NCI-H510A (cell line): ENCODE measurements at regions not wholly inside any gene's neighbourhood (a gene's known extent, or its start where the extent isn't known, plus 50 kb on each side); places are given as distances from the start of the nearest gene placed in this dataset.

ENCODE experiments used
- DNase-seq: peaks from one replicate; lab custom pipeline; 2025; lab: John Stamatoyannopoulos, UW

DNA sequence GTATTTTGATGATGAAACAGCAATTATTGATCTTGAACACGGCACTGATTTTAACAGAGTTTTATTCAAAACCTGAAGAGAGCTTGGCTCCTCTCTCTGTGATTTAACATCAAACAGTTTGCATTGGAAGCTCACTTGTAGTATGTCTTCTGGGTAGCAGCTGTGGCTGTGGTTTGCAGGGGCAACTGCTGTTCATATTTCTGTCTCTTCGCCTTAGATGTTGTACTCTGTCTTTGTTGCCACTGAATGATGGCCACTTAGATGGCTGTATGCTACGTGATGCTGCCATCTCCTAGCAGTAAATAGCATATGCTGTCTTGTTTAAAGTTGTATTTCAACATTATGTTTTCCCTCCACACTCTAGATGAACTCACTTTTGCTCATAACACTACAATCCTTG, 1743.0 kb upstream of the TENM3 start:
- no peak for DNase-seq

DNA sequence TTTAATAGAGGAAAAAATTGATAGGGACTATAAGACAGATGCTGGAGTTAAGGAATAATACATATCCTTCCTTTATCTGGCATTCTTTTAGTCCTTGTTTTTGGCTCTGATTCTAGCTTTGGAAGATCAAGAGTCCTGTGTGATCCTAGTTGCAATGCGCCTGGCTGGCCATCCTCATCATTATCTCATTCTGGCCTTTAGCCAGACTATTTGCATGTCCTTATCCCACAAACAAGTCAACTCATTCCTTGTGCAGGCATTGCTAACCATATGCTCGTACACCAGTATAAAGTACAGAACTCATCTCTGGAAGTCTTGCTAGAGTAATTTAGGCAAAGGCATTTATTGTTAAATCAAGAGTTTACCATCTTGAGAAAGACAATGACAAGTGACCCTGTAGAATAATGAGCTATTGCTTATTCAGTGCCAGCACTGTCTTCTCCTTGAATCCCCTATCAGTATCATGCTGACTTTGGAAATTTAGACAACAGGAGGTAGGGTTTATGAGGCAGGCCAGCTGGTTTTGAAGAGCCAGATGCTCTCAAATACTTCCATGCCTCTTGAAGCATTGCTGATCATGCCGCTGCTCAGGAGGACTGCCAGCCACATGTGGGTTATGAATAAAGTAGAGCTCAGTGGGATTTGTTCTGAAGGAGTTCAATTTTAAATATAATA, 1730.3 kb upstream of the TENM3 start:
- DNase-seq: no peak

DNA sequence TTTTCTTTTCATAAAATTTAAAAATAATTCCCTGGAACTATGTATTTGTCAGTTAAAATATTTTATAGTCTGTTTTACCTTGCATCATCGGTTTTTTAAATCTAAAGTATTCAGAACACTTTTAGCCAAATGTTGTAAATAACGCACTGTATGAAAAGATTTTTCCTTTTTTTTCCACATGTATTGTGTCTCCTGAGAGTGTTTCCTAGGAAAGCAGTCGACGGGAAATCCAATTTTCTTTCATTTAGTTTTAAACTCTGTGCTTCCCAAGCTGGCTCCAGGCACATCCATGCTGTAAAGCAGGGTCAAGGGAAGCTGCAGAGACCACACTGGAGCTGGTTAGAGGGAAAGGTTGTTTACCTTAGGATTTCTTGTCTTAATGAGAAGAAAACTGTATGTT, 1724.3 kb upstream of the TENM3 start:
- DNase-seq: no peak

DNA sequence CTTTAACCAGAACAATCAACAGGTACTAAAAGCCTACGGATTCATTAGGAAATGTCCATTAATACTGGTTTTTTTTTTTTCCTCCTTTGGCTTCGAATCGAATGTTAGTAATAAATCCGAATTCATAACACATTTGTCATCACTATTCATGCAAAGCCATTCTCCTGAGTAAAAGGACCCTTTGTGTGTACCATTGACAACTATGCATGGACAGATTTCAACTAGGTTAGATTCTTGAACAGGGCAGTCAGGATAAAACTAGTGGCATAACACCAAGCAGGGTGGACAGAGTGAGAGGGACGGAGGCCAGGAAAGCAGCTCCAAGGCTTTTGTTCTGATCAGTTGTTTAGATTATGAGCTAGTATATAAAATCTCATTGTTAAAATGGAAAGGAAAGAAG, 1722.0 kb upstream of the TENM3 start:
- DNase-seq: no peak

DNA sequence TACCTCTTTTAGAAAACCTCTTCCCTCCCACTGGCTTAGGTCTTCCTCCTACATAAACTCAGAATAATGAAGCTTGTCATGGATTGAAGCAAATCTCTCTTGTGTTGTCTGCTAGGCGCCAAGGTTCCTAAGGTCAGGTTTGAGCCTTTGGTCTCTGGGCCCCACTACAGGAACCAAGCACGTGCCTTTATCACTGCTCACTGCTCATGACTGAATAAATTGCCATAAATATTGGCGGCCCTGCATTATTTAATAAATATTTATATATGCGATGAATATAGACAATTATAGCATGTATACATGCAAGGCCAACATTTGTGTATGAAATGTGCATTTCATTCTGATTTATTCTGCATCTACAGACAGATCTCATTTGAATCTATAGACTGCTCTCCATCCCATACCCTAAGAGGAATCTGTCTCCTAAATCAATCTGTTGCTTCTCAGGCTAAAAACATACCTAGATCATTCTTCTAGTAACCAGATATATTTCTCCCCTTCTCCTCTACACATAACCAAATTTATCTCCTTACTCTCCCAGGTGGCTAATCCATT, 1717.6 kb upstream of the TENM3 start:
- no peak for DNase-seq

DNA sequence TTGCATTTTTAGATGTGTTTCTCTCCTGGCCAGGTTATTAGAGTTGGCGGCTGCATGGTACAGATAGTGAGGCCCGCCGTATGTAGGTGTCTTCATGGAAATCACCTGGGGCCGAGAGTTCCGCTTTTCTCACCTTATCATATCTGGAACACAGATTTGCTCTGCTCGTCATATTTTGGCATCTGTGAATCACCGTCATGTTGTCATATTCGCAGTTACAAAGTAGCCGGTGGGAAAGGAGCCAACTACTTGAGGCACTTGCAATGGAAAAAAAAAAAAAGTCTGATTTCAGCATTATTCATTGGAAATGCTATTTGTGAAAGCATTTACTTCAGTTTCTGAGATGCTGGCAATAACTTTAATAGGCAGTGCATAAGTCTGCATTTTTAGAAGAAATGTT, 1715.2 kb upstream of the TENM3 start:
- DNase-seq: no peak

DNA sequence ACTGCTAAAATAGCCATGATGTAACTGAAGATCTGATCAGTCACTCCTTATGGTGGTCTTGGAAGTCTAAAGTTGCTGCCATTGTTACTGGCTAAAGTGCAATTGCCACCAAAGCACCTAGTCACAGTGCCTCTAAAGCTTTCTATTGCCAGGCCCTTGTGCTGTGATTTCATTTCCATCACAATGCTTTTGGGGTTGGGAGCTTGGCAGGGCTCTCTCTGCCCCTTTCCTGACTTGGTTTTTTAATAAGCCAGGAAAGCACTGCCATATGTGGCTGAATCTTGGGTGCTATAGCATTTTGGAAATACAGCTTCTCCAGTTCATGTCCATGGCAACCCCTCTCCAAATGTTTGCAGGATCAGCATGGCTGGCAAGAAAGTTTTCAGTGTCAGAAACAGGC, 1712.4 kb upstream of the TENM3 start:
- no peak for DNase-seq

DNA sequence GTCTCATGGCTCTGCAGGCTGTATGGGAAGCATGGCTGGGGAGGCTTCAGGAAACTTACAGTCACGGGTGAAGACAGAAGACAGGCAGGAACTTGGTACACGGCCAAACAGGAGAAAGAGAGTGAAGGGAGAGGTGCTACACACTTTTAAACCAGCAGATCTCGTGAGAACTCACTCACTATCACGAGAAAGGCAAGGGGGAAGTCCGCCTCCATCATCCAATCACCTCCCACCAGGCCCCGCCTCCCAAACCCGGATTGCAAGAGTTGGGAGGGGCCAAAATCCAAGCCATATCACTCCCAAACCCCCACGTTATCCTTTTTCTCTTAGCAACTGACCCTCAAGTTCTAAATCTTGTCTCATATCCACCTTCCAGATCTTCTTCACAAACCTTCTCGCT, 1710.5 kb upstream of the TENM3 start:
- DNase-seq: no peak

DNA sequence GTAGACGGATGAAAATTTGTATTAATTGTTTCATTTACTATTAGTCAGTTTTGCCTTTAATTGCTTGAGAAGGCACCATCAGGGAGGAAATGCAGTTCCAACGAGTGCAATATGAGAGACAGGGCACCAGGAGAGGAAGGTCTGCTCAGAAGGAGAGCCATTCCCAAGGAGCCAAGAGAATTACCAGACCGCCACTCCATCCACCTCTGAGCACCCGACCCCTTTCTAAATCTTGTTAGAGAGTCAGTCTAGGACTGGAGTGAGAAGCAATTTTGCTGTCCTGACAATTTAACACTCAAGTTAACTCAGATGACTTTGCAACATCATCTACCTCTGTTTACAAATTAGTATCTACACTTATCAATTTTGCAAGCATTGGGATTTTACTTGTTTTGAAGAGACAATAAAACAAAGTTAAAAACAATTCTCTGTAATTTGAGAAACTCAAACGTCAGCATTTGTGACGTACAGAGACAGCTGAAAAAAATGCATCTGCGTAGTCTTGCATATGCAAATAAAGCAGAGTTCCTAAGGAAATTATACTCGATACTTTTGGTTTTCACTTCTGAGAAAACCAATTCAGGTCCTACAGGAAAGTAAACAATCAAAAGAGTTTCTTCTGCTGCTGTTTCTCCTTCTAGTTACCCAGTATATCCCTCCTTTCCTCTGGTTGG, 1704.7 kb upstream of the TENM3 start:
- no peak for DNase-seq

DNA sequence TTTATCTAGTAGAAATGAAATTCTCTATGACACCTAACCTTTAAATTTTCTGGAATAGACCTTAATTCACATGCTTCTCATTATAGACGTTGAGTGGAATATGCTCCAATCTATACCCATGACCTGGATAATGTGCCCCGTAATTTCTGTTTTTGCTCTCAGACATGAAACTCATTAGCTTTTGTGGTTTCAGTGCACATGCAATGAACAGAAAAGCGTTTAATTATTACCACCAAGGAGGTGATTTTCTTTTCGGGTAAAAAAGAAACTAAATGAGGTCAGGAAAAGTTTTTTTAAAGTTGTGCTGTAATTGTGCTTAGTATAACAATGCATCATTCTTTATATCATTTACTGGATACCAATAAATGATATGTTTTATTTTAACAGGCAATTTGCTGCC, 1703.9 kb upstream of the TENM3 start:
- DNase-seq: no peak

DNA sequence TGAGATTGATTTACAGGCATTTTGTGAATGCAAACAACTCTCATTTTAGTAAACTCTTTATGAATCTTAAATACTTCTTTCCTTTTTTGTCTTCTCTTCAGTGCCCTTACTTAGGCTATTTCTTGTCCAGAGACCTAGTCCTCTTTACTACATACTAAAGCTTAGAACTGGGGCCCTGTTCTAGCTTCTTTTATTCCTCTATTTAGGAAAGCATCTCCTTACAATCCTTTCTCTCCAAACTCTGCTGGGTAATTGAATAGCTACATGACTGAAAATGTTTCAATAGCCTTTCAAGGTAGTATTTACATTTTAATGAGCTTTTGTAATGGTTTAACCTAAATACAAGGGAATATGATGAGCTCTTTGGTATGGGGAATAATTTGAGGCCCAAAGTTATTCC, 1701.5 kb upstream of the TENM3 start:
- no peak for DNase-seq

DNA sequence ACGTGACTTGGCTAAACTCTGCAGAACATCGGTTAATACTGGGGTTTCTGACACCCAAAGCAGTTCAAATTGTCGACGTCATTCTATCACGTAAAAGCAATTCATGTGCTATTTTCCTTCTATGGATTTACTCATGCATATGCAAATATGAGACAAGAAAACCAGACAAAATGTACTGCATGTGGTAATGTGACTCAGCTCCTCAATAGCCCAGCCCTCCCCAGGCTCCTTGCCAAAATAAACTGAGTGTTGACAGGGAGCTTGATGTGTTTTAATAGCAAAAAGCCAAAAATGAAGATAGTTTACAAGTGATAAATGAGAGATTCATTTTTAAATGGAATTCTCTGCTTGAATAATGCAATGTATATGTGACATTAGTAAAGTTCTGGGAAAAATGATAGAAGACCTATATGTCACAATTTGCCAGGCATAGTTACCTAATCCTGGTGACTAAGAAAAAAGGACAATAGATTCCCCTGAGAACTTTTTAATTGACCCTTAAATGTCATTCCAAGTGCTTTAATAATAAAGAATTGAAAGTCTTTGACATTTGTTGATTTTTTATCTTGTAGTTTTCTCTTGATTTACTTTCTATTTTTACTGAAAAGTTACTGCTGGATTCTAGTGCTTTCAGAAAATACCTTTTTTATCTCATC, 1700.6 kb upstream of the TENM3 start:
- no peak for DNase-seq

DNA sequence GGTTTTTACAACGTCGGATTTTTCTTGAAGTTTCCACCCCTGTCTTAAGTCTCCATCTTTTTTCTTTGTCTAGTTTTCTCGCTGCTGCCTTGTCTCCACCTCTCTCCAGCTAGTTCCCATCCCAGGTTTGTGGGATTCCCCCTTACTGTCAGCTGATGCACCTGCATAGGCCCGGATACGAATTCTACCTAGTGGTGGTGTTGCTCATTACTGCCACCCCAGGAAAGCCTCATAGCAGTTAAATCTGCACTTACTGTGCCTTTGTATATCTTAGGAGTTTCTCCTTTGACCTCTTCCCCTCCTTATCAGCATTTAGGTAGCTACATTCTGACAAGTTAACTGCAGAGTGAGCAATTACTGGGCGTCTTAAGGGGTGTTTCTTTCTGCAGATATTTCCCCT, 1693.1 kb upstream of the TENM3 start:
- DNase-seq: no peak

DNA sequence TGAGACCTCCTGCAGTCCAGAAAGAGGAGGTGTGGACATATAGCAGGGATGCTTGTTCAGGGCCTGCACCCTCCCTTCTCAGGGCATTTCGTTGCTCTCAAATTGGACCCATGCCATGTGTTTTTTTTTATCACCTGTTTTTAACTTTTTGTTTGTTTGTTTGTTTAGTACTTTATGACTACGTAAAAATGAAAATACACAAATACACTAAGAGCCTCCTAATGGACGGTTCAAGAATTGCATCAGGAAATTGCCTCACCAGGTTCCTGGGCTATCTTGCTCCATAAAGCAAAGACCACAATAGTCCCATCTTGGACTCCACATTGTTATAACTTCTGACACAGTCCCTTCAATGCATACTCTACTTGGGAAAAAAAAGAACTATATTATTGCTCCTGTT, 1685.9 kb upstream of the TENM3 start:
- no peak for DNase-seq

DNA sequence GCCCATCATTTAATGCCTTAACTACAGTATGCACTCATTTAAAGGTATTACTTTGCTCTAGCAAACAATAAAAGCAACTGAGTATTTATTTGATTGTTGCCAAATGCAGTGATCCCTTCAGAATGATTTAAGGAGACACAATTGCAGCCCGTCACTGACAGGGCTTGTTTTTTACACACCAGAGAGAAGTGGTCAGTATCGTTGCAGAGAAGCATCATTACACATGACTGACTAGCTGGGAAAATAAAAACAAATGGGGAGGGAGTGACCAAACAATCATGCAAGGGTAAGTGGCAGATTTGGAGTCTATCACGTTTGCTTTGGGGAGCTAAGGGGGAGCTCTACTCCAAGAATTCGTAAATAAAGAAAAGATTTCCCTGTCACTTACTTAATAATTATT, 1685.3 kb upstream of the TENM3 start:
- no peak for DNase-seq

DNA sequence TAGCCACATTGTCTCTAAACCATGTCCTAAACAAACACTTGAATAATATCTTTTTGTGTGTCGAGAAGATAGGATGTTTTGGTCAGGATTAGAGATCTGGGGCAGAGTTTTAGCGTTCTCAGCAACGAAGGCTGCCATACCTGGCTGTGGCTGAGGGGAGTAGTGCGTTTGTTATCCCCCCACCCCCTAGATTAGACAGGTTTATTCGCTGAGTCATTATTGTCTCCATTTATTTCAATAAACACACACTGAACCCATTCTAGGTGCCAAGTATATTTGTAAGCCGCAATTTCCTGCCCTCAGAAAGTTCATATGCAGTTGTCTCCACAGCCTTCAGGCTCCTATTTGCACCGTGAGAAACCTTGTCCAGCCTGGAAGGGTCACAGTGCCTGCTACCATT, 1684.8 kb upstream of the TENM3 start:
- DNase-seq: no peak

DNA sequence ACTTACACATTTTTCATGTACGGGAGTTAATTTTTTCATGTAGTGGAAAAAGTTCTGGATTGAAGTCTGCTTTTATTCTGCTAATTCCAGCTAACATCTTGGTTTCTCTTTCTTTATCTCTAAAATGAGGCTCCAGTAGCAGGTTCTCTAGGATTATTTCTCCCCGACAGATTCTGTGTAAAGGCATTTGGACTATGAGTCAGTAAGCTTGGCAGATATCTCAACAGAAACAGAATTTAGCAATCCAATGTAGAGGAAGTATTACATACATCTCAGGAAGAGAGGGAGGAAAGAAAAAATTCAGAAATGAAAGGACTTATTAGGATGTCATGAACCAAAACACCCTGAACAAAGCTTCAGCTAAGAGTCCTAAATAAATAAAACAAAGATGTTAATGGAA, 1682.3 kb upstream of the TENM3 start:
- DNase-seq: no peak

DNA sequence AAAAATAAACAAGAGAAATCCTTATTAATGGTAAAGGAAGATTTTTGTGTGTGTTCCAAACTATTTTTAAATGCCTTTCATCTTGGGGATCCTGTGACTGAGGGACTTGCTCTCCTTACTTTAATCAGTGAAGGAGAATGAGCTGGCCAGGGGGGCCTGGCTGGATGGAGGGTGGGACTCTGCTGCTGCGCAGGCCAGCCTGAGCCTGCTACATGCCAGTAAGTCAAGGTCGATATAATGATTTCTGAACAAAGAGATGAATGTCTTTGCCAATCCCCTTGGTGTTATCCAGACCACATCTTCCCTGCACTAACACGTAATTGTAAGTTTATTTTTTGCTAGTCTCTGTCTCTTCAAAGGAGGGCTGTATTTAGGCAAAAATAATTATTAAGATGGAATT, 1679.2 kb upstream of the TENM3 start:
- DNase-seq: no peak

DNA sequence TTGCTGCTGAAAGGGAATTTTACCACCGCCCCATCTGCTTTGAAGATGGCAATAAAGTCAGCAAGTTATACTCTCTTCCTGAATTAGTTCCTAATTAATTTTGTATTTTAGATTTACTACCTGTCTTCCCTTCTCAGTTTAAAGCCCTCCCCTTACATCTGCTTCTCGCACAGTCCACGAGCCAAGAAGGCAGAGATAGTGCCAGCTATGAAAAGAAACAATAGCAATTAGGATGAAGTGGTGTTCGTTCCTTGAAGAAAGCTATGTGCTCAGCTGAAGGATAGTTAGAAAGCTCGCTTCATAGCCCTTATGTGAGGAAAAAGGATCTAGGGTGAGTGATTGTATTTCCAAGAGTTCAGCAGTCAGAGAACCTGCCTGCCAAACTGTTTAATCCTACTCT, 1678.8 kb upstream of the TENM3 start:
- no peak for DNase-seq

DNA sequence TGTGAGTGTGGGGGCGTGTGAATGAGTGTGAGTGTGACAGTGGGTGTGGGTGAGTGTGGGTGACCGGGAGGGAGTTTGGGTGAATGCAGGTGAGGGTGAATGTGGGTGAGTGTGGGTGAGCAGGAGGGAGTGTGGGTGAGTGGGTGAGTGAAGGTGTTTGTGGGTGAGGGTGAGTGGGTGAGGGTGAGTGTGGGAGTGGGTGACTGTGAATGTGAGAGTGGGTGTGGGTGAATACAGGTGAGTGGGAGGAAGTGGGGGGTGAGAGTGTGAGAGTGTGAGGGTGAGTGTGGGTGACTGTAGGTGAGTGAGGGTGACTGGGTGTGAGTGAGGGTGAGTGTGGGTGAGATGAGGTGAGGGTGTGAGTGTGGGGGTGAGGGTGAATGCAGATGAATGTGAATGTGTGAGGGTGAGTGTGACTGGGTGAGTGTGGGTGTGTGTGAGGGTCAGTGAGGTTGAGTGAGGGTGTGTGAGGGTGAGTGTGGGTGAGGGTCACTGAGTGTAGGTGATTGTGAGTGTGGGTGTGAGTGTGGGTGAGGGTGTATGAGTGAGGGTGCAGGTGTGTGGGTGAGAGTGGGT, 1677.3 kb upstream of the TENM3 start:
- no peak for DNase-seq

DNA sequence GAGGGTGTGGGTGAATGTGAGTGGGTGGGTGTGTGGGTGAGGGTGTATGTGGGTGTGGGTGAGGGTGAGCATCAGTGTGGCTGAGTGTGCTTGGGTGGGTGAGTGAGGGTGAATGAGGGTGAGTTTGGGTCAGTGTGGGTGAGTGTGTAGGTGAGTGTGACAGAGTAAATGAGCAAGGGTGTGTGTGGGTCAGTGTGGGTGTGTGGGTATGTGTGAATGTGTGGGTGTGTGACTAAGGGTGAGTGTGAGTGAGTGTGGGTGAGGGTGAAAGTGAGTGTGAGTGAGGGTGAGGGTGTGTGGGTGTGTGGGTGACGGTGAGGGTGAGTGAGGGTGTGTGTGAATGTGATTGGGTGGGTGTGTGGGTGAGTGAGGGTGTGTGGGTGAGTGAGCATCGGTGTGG, 1676.7 kb upstream of the TENM3 start:
- no peak for DNase-seq

DNA sequence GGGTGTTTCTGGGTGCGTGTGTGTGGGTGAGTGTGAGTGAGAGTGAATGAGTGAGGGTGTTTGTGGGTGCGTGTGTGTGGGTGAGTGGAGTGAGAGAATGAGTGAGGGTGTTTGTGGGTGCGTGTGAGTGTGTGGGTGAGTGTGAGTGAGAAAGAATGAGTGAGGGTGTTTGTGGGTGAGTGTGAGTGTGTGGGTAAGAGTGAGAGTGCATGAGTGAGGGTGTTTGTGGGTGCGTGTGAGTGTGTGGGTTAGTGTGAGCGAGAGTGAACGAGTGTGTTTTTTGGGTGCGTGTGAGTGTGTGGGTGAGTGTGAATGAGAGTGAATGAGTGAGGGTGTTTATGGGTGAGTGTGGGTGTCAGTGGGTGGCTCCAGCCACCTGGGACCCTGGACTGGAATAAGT, 1676.1 kb upstream of the TENM3 start:
- no peak for DNase-seq

DNA sequence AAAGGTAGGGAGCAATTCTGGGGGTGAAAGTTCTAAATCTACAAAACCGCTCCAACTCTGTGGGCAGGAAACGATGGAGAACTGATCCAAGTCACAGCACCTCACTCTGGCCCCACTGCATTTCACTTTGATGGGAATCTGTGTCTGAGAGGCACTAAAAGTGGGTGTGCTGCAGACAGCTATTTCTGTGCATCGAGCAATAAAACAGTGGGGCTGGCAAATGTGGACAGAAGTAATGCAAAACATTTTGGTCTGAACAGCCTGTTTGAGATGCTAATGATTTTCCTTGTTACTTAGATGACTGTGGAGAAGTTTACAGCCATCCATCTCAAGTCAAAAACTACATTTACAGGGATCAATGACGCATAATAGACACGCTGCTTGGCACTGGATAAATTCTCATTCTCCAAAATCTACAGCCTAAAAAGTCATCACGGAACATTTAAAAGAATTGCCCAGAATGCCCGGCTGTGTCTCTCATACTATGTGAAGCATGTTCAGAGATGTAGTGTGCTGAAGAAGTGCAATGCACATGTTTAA, 1671.6 kb upstream of the TENM3 start:
- DNase-seq: no peak
